GM21423 (cell line): ENCODE measurements at regions not wholly inside any gene's neighbourhood (a gene's known extent, or its start where the extent isn't known, plus 50 kb on each side); places are given as distances from the start of the nearest gene placed in this dataset.
"Not testable (repeated sequence)": the region's sequence is repeated elsewhere in the genome, so short reads cannot be mapped to it uniquely, and the experiment has no call there.

ENCODE experiments used
- ATAC-seq: cut with Tn5 transposase; IDR thresholded peaks from one replicate; pipeline ENCODE4 v1.9.1; 2021; ENCODE audit warnings: mild to moderate bottlenecking, moderate library complexity; ENCODE audit not compliant: unreplicated experiment

DNA sequence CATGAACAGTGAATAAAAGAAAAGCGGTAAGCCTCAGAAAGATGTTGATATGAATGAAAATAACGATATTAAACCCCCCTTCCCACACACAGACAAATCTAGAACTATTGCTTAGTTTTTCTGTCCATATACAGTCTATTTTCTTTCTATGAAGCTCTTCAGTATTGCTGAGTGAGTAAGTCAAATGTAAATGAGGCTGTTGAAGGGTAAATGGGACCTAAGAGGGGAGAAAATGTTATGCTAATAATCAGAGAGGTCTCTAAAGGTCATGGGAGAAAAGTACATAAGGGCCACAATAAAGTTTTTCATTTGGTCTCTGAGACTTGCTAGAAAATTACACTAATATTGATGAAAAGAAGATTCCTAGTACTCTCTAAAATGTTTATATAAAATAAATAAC is 56.2 kb downstream of the PABPC4L start:
- no peak for ATAC-seq

GRCh38 chr4:134144337-134144736 is 57.3 kb downstream of the PABPC4L start:
- no peak for ATAC-seq

- no peak for ATAC-seq
These were observed 59.9 kb downstream of the PABPC4L start for GRCh38 chr4:134141728-134142127.

DNA sequence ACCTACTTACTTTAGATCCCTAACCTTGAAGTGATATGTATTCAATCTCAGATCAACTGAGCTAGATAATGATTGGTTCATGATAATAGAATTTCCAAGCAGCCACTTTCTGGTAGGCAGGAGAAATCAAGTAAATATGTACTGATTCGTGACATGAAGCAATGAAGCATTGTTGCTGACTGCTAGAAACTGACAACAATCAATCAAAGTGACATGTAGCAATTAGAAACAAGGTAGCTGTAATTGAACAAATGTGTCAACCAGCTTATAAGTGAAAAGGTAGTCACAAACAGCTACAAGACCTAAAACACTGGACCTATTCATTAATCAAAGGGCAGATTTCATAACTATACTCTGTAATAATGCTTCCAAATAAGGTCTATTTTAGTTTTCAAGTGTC is 62.4 kb downstream of the PABPC4L start:
- ATAC-seq = no peak

- no peak for ATAC-seq
These were observed 69.4 kb downstream of the PABPC4L start for GRCh38 chr4:134132086-134132783.

DNA sequence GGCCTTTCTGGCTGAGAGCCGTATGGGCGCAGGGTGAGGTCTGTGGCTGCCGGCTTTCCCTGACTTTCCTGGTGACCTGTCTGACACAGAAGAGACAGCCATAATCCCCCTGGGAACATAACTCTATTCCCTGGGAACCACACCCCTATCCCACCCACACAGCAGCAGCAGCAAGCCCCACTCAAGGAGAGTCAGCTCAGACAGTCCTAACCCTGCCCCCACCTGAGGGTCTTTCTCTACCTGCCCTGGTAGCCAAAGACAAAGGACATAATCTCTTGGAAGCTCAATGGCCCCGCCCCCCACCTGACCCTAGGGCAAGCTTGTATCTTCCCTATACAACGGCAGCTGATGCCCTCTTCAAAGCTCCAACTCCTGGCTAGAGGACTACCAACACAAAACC is 74.6 kb downstream of the PABPC4L start:
- ATAC-seq = no peak

DNA sequence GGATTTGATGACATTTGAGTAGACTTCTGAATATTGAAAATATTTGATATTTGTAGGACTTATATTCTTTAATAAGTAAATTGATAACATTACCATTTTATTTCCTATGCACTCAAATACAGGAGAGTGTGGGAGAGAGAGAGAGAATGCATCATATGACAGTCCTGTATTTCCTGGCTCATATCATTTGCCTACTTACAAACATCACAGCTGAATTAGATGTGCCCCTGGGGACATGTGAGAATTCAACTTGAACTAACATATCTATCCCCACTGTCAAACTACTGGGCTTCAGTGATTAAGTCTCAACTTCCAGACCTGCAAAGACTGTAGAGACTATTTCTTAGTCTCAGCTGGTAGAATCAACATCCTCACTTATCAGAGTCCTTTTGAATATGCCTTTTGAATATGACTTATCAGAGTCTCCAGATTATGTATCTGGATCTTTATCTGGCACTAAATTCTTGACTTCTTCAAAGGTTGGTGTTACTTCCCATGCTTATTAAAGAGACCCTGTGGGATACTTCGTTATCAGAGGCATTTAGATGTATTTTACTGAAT is 75.5 kb downstream of the PABPC4L start:
- ATAC-seq = no peak

DNA sequence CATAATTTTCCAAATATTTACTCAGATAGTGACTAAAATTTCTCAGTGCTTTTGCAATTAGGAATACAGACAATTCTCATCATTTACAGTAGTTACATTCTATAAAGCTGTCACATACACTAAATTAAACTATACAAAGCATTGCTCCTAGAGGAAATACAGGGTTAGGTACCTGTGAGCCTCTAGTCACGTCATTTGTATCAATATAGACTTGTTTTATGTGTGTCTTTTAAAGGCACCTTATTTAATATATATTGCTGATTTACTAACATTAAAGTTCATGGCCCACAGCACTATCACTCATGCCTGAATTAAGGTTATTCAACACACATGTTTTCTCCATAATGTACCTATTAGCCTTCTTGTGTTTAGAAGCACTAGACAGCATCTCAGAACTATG is 78.7 kb downstream of the PABPC4L start:
- no peak for ATAC-seq

DNA sequence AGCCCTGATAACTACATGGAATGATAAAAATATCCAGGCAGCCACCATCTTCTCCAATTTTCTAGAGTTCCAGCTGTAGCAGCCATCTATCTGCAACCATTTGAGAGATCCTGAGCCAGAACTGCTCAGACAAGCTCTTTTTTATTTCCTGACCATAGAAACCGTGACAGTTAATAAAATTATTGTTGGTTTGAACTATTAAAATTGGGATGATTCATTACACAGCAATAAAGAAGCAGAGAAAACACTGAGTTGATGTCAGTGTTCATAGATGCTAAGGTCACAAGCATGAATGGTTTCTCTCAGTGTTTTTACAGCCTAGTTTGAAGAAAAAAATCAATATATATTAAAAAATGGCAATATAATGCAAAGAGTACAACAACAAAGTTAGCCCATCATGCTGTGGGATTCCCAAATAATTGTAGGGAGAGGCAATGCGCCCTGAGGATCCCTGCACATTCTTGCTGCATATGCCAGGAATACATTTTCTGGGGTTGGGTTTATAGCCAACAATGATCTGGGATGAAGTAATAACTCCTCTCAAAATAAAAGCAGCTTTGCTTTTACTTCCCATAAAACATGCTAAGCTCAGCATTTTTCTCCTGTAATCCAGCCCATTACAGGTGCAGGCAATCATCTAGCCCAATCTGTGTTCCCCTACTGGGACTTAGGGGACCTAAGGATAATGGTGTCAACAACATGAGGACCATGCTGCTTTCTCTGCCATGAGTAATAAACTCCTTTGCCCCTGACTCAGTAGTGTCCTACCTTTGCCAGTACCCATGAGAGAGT is 84.0 kb downstream of the PABPC4L start:
- ATAC-seq = no peak

GRCh38 chr4:134089885-134090284 is 111.7 kb downstream of the PABPC4L start:
- ATAC-seq = no peak

- no peak for ATAC-seq
These were observed 116.1 kb downstream of the PABPC4L start for GRCh38 chr4:134085496-134085895.

GRCh38 chr4:134079085-134079484 is 122.5 kb downstream of the PABPC4L start:
- not testable (repeated sequence) for ATAC-seq

DNA sequence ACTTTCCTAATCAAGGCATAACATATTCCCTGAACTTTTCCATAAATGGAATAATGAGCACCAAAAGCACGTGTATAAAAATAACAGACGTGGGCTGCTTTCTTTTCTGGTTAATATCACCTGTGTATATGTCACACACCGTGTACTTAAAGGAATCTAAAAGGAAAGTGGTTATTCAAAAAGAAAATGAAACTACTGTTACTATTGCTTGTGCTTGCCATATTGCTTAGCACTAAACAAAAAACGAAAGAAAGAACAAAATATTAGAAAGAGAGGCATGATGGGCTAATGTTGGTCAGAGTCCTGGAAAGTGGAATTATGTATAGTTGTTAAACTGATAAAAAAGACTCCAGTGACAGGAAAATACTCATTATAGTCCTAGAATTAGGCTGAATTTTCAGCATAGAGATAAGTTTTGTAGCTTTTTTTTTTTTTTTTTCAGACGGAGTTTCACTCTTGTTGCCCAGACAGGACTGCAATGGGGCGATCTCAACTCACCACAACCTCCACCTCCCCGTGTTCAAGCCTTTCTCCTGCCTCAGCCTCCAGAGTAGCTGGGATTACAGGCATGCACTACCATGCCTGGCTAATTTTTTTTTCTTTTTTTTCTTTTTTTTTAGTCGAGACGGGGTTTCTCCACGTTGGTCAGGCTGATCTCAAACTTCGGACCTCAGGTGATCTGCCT is 123.2 kb downstream of the PABPC4L start:
- peak; percentile 59 for ATAC-seq

GRCh38 chr4:134073711-134074110 is 127.9 kb downstream of the PABPC4L start:
- ATAC-seq = no peak

DNA sequence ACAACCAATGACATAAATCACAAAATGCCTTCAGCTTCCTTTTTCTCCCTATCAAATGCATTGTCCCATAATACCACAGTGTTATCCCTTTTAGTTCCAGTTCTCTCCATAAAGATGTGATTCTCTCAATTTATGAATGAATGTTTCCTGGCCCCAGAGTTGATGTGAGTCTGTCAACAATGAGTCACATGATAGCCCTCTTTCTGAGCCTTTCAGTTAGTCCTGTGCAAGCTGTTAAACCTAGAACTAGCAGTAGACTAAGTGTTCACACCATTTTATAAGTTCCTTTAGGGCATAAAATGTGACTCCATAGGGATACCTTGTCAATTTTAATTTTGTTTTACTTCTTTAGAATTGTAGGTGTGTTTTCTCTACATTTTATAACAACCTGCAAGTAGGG is 129.5 kb downstream of the PABPC4L start:
- ATAC-seq = no peak

DNA sequence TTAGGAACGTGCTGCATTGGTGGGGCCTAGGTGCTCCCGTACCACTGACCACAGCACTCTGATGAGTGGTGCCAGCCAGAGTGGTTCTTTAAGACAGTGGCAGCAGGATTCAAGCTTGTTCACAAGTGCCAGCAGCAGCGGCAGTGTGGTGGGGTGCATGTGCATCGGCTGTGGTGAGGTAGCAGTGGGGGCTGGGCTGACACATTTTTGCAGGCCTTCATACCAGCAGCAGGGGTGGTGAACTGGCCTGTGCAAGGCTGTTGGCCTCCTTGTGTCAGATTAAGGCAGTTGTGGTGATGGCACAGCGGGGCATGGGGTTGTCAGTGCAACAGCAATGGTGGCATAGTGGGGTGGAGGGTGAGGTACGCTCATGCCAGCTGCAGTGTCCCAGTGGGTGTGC is 131.4 kb downstream of the PABPC4L start:
- ATAC-seq = no peak

DNA sequence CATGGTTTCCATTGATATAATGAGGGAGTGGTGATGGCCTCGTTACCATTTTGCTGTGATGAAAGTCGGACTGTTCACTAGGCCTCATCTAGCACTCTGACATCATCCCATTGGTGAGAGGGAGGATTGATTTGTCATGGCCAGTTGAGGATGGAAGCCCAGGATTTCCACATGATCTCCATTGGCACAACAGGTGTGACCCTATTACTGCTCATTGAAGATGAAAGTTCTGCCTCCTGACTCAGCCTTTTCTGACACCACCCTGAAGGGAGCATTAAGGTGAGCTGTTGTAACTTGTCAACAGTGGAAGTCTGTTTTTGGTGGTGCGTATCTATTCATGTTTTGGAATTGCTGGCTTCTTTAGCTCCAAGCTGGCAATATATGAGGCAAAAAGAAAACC is 144.2 kb downstream of the PABPC4L start:
- ATAC-seq = no peak

- not testable (repeated sequence) for ATAC-seq
These were observed 155.4 kb downstream of the PABPC4L start for GRCh38 chr4:134046221-134046620.

GRCh38 chr4:134045411-134045810 is 156.2 kb downstream of the PABPC4L start:
- ATAC-seq = no peak

GRCh38 chr4:134043266-134043665 is 158.3 kb downstream of the PABPC4L start:
- no peak for ATAC-seq

DNA sequence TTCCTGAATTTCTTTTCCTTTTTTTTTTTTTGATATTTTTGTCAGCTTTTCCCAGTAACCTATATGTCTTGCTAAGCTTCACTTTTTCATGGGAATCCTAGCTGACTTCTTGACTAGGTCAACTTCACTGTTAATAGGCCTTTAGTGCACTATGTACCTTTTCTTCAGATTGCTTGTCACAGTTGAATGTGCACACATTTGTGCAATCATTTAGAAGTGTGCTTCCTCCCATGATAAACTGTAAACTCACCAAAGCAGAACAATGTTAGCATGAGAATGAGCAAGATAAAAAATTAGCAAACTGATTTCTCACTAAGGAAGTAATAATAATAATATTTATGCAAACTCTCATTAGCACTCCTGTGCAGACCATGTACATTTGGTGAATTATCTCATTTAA is 173.2 kb downstream of the PABPC4L start:
- ATAC-seq = no peak

DNA sequence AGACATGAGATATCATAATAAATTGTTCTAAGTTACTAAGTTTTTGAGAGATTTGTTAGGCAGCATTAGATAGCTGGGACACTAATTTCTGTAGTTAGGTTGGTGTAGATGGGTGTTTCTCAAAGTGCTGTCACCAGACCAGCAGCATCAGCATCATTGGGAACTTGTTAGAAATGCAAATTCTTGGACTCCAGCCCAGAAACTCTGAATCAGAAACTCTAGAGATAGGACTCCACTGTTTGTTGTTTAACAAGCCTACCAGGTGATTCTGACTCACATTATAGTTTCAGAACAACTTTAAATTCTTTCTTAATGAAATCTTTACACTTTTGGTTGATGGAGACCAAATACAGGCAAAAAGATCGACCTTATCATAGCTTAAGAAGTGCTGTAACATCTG is 173.7 kb downstream of the PABPC4L start:
- no peak for ATAC-seq
